ENCODE measurements at regions not wholly inside any gene's neighbourhood (a gene's known extent, or its start where the extent isn't known, plus 50 kb on each side); places are given as distances from the start of the nearest gene placed in this dataset.

DNA sequence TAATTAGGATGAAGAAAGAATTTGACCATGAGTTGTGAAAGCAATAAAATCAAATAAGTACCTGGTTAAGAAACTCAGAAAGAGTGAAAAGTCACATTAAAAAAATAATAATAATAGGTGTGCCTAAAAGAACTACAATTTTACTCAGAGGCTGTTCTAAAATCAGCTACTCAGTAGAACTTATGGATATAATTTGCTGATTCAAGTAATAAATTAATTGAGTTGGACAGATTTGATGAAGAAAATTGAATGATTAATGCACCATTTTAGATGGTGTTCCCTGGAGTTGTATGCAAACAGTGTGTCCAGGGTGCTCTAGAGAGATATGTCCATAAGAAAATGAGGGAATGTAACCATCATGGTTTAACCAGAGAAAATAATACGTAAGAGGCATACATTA lies 2852.5 kb downstream of the PCDH9 start:
- DNase-seq (ENCODE audit: missing footprints), result no peak
- intact Hi-C loops (cut with DNase I), result no loop called here
- ATAC-seq, result no peak

DNA sequence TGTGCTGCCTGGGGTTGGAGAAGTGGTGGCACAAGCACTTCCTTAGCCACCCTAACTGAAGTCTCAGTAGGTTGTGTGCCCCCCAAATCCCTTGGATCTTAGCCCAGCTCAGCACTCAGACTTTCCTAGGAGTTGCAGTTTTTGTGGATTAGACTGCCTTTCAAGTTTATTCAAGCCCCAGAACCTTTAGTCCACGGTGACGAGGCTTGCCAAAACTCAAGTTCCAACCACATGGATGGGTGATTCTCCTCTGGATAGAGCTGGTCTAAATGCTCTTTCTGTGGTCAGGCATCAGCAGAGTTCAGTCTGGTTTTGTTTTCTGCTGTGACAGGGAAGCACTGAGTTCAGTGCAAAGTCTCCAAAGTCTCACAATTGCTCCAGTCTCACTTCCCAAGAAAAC lies 2858.7 kb downstream of the PCDH9 start:
- DNase-seq (ENCODE audit: missing footprints) (no peak), ATAC-seq (no peak)
- intact Hi-C loops (cut with DNase I), result no loop called here

DNA sequence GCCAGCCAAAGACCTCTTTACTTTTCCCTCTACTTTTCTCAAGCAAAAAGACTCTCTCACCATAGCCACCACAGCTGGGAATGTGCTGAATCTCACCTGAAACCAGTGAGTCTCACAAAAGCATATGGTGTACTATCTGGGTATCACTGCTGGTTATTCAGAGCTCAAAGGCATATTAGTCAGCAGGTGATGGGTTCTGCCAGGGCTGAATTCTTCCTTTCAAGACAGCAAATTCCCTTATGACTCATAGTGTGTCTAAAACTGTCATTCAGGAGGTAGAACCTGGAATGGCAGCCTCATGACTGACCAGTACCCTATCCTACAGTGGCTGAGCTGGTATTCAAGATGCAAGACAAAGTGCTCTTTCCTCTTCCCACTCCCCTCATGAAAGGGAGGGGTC lies 2859.1 kb downstream of the PCDH9 start:
- ATAC-seq, result no peak
- no peak for DNase-seq (ENCODE audit: missing footprints)
- intact Hi-C loops (cut with DNase I), result no loop called here

DNA sequence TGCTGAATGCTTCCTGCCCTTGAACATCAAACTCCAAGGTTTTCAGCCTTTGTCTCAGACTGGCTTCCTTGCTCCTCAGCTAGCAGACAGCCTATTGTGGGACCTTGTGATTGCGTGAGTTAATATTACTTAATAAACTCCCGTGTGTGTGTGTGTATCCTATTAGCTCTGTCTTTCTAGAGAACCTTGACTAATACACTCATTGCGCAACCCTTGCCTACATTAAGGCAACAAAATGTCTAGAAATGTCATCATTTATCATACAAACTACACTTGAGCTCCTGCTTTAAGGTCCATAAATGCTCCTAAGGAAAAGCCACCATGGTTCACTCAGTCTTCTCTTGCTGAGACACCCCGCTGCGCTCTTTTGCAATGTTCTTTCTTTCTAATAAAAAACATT lies 2861.0 kb downstream of the PCDH9 start:
- ATAC-seq (no peak), DNase-seq (ENCODE audit: missing footprints) (no peak)
- intact Hi-C loops (cut with DNase I), result no loop called here

DNA sequence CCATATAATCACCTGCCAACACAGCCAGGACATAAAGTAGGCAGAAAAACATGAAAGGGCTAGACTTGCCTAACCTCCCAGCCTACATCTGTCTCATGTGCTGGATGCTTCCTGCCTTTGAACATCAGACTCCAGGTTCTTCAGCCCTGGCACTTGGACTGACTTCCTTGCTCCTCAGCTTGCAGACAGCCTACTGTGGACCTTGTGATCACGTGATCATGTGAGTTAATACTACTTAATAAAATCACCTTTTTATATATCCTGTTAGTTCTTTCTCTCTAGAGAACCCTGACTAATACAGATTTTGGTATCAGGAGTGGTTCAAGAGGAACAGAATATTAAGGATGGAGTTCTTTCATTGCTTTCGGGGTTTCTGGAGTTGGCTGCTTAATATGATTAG lies 2867.6 kb downstream of the PCDH9 start:
- intact Hi-C loops (cut with DNase I), result no loop called here
- DNase-seq (ENCODE audit: missing footprints), result no peak
- ATAC-seq, result no peak

DNA sequence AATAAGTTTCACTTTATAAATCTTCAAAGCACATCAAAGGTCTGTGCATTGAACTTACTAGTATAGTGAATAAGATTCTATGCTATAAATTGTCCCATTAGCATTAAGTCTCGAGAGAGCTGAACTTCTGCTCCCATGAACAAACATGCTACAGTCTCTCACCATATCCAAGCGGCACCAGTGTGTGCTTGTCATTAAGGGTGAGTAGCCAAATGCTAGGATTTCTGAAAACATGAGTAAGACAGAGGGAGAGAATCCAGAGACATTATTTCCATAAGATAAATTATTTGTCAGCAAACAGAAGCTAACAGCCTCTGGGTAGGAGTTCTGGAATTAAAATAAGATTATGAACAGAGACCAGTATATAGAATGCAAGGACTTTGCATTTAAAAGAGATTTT lies 2882.5 kb downstream of the PCDH9 start:
- intact Hi-C loops (cut with DNase I), result no loop called here
- DNase-seq (ENCODE audit: missing footprints), result no peak
- ATAC-seq, result no peak

DNA sequence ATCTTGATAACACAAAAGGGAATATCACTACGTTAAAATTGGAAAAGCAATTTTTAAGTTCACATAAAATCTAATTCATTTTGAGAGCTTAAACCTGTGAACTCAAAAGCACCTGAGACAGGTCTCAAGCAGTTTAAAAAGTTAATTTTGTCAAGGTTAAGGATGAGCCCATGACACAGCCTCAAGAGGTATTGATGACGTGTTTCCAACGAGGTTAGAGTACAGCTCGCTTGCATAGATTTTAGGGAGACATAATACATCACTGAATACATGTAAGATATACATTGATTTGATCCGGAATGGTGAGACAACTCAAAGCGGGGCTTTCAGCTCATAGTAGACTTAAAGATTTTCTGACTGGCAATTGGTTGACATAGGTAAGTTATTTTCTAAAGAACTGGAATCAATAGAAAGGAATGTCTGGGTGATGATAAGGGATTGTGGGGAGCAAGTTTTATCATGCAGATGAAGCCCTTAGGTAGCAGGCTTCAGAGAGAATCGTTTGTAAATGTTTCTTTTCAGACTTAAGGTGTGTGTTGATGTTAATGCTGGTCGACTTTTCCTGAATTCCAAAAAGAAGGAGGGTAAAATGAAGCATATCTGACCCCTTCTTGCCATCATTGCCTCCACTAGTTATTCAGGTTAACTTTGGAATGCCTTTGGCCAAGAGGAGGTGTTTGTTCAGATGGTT lies 2890.6 kb downstream of the PCDH9 start:
- DNase-seq (ENCODE audit: missing footprints), result no peak
- intact Hi-C loops (cut with DNase I), result no loop called here
- no peak for ATAC-seq

DNA sequence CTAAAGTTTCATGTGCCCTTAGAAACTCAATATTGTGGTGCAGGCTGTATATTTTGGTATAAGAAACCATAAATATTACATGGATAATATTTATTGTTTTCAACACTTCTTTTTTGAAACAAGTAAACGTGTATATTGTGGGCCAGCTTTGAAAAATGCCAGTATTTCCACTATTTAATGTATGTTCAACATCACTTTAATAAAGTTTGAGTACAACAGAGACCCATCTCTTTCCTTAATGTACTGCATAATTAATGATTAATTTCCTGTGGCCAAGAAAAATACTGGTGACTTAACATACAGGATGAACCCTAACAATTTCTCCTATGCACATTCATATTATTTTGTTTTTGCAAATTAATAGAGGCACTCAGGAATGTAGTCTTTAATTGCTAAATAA lies 2891.5 kb downstream of the PCDH9 start:
- ATAC-seq (no peak), DNase-seq (ENCODE audit: missing footprints) (no peak)
- intact Hi-C loops (cut with DNase I), result no loop called here

DNA sequence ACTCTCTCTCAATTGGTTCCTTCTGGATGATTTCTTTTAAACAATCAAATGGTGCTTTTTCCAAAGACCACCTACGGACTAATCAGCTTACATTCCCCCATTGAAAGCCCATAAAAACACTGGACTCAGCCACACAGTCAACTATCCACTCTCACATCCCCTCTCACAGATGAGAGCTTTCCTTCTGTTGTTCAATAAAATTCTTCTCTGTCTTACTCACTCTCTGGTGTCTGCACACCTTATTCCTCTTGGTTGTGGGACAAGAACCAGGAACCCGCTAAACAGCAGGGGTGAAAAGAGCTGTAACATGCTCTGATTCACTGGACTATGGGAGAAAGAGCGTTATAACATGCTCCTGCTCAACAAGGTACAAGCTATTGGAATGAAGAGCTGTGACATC lies 2896.2 kb downstream of the PCDH9 start:
- intact Hi-C loops (cut with DNase I), result no loop called here
- ATAC-seq (no peak), DNase-seq (ENCODE audit: missing footprints) (no peak)

DNA sequence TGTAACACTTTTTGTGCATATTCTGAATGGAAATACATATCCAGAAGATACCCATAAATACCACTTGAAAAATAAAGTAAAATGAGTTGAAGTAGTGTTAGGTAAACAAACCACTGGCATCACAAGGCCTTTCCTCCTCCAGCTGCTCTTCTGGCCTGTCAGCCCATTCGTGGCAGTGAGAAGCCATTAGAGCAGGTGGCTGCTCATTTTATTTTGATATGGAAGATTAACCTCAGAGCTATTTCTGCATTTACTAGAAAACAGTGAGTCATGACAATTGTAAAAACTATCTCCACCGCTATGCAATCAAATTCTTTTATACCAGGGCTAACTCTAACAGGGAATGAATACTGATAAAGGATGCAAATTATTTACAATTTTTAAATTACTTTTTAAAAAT lies 2898.1 kb downstream of the PCDH9 start:
- no peak for ATAC-seq
- intact Hi-C loops (cut with DNase I), result no loop called here

DNA sequence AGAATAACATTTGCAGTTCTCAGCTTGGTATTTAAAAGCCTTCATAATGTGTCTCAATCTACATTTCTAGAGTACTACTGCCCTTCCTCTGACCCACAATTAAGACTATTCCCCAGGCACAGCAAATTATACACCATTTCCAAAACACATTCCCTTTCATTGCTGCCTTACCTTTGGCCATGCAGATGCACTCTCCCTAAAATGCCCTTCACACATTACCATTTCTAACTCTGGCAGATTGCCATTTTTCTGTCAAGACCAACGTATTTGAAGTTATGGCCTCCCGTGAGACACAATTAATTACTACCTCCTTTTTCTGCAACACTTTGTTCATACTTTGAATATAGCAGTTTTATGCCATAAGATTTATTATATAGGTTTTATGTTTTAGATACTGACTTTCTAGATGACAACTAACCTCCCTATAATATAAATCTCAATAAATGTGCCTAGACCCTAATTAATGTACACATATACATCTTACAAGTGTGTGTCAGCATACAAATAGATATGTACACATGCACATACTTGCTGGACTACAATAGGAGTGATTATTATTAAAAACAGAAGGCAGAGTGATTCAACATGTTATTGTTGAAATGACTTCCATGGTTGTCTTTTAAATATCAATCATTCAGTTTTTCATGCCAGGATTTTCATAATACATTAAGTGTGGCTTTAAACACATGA lies 2902.5 kb downstream of the PCDH9 start:
- ATAC-seq, result no peak
- intact Hi-C loops (cut with DNase I), result no loop called here
- DNase-seq (ENCODE audit: missing footprints), result no peak

More for the DNA sequence above, 2898.1 kb downstream of the PCDH9 start:
- no peak for DNase-seq (ENCODE audit: missing footprints)

DNA sequence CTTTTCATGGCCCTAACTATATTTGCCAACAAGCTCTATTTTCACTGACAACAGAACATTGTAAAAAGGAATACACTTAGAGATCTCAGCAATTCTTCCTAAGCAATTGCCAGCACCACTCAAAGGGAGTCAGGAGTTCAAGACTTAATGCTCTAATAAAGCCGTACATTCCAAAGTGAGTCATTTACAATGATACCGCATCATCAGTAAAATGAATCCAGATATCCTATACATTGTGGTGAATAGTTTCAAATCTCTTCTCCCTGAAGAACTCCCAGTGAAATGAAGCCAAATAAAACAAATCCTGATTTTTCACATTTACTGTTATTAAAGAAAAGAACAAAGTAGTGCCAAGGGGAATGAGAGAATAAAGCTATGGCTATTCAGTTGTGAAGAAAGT lies 2898.7 kb upstream of the PCDH20 start:
- DNase-seq (ENCODE audit: missing footprints), result no peak
- intact Hi-C loops (cut with DNase I), result no loop called here
- ATAC-seq, result no peak

DNA sequence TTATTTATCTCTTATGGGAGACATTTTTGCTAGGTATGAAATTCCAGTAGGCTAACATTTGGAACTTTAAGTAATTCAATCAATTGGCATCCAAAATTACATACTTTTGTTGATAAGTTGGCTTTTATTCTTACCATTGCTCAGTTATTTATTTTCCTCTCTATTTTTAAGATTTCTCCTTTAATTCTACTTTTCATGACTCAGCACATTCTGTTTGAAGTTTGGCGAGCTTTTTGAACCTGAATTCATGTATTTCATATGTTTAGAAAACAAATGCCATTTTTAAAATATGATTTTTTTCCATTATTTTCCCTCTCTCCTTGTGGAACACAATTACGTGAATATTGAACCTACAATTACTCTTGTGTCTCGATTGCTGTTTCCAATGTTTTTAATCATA lies 2896.3 kb upstream of the PCDH20 start:
- ATAC-seq (no peak), DNase-seq (ENCODE audit: missing footprints) (no peak)
- intact Hi-C loops (cut with DNase I), result no loop called here

DNA sequence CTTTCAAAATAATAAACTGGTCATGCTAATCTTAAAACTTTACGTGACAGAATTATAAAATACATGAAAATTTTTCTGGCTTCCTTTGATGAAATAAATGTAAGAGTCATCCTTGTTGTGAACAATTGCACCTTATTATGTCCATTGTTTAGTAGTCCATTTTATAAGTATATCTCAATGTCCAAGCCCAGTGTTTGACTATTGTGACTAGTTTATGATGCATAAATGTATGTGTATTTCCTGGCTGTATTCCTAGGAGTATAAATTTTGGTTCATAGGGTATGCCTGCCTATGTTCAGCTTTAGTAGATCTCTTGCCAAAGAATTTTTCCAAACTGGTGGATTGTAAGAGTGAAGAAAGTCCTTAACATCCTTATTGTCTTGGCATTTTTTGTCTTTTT lies 2895.5 kb upstream of the PCDH20 start:
- no peak for ATAC-seq
- intact Hi-C loops (cut with DNase I), result no loop called here

DNA sequence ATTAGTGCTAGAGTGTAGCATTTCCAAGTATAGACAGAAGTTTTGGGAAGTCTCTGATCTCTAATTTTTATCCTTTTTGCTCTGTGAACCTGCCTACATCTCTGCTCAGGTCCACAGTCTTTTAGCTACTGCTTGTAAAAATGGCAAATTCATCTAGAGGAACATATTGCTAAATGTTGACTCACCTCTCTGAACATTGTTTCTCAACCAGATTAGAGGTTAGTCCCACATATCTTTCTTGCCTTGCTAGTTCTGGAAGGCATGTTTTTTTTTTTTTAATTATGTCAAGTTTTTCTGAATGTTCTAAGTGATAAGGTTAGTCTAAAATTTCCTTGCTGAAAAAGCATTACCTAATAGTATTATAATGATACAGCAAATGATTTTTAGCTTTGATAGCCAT lies 2889.6 kb upstream of the PCDH20 start:
- DNase-seq (ENCODE audit: missing footprints) (no peak), ATAC-seq (no peak)
- intact Hi-C loops (cut with DNase I), result no loop called here

More for the DNA sequence above, 2895.5 kb upstream of the PCDH20 start:
- DNase-seq (ENCODE audit: missing footprints), result no peak

DNA sequence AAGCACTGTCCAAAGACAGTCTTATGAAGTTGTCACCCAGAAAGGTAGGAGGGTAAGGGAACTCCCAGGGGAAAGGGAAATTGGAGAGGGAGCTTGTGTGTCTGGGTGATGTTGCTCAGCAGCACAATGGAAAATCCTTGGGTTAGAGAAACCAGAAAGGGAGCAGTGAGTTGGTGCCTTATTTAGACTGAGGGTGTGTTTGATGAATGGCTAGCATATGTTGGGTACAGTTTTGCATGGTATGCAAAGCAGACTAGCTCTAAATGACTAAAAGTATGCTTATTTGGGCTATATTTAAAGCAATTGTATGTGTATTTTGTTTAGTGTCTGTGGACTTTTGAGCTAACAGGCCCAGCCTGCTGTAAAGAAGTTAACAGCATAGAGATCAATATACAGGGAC lies 2884.6 kb upstream of the PCDH20 start:
- ATAC-seq (no peak), DNase-seq (ENCODE audit: missing footprints) (no peak)
- intact Hi-C loops (cut with DNase I), result no loop called here

DNA sequence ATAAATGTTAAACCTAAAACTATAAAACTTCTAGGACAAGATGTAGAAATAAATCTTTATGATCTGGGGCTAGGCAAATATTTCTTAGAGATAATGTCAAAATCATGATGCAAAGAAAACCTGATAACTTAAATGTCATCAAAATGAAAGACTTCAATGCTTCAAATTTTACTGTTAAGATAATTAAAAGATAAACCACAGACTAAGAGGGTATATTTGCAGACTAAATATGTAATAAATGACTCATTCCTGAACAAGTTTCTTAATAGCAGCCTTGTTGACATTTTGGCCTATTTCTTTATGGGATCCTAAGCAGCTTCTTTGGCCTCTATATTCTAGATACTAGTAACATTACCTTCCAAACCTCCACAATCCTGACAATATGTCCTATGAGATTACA lies 2878.3 kb upstream of the PCDH20 start:
- no peak for ATAC-seq
- DNase-seq (ENCODE audit: missing footprints), result no peak
- intact Hi-C loops (cut with DNase I), result no loop called here

DNA sequence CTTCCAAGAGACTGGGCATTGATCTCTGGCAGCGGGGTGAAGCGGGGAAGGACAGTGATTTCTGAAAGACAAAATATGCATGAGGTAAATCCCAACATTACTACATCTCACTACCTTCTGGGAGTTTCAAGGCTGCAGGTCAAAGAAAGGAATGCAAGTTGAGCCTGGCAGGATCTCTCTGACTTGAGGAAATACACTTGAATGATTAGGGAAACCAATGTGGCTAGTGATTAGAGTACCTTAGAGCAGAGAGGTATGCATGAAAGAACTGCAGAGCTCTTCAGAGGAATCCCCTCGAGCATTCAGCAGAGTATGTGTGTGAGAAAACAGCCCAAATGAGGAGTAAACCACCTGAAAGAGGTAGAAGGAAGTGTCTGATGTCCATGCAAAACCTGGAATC lies 2874.1 kb upstream of the PCDH20 start:
- ATAC-seq (no peak), DNase-seq (ENCODE audit: missing footprints) (no peak)
- intact Hi-C loops (cut with DNase I), result no loop called here

DNA sequence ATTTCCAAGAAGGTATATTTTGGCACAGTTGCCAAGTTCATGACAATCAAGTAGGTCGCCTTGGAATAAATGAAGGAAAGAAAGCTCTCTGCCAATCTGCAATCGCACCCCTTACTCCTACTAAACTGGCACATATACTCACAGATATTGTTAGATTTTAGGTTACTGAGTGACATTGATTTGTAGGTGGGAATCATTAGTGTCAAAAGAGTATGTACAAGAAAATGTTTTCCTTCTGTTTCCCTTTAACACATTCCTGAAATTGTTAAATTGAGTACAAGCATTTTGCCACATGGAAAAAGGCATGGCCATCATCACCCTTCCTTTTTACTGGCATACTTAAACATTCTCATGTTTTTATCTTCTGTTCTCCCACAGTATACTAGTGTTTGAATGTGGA lies 2868.3 kb upstream of the PCDH20 start:
- no peak for ATAC-seq
- intact Hi-C loops (cut with DNase I), result no loop called here
- DNase-seq (ENCODE audit: missing footprints), result no peak

DNA sequence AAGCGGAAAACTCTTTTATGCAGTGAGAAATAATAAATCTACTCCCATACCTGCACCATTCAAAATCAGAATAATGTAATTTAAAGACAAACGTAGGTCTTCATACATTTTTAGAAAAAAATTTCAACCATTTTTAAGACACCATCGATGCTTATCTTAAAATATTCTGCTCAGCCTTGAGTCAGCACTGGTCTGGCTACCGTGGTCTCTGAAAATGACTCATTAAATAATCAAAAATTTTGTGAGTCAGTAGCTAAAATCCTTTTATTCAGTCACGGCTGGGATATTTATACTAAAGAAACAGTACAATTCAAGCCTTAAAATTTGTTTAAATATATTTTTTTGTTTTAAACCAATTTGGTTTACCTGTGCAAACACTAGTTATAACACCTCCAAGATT lies 2862.8 kb upstream of the PCDH20 start:
- intact Hi-C loops (cut with DNase I), result no loop called here
- DNase-seq (ENCODE audit: missing footprints) (no peak), ATAC-seq (no peak)

DNA sequence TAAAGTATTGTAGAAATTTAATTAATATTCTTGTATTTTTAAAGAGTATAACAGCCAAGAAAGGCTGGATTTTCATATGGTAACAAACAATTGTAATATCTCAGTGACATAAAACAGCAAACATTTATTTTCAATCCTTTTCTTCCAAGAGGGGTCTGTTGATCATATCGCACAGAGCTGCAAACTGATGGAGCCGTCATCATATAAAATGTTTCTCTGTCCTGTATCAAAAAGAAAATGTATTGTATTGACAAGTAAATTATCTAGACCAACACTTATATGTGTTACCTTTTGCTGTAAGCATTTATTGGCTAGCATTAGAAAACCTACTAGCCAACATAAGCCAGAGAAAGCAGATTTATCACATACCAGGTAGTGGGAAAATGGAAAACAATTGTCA lies 2861.4 kb upstream of the PCDH20 start:
- intact Hi-C loops (cut with DNase I), result no loop called here
- ATAC-seq (no peak), DNase-seq (ENCODE audit: missing footprints) (no peak)

Measured in Right ventricle myocardium inferior (tissue), 1 donor.